Epithelial cell of prostate (primary cell): ENCODE measurements at regions not wholly inside any gene's neighbourhood (a gene's known extent, or its start where the extent isn't known, plus 50 kb on each side); places are given as distances from the start of the nearest gene placed in this dataset.
"Not testable (repeated sequence)": the region's sequence is repeated elsewhere in the genome, so short reads cannot be mapped to it uniquely, and the experiment has no call there.

Experiments
- DNase-seq: peaks from one replicate; pipeline ENCODE4 v3.0.0-alpha.2; 2011; ENCODE audit warnings: low read depth, low spot score
- H3K27ac ChIP-seq: fragments of 450-650 bp; 2 replicates; pipeline ENCODE4 v1.5.1; 2017; ENCODE audit warnings: mild to moderate bottlenecking

- DNase-seq, result no peak
- H3K27ac ChIP-seq, result no peak overlapping the region
These were observed 490.9 kb upstream of the CBLB start for GRCh38 chr3:106359692-106360091.

GRCh38 chr3:106360901-106361300, 492.1 kb upstream of the CBLB start:
- DNase-seq, H3K27ac ChIP-seq: not testable (repeated sequence)

GRCh38 chr3:106364477-106364876, 495.7 kb upstream of the CBLB start:
- H3K27ac ChIP-seq, result no peak overlapping the region
- no peak for DNase-seq

GRCh38 chr3:106365061-106365691, 496.4 kb upstream of the CBLB start:
- no peak for DNase-seq
- H3K27ac ChIP-seq, result no peak overlapping the region

- H3K27ac ChIP-seq, result no peak overlapping the region
- no peak for DNase-seq
These were observed 497.5 kb upstream of the CBLB start for GRCh38 chr3:106366352-106366751.

GRCh38 chr3:106367496-106367895, 498.7 kb upstream of the CBLB start:
- no peak for DNase-seq
- no peak overlapping the region for H3K27ac ChIP-seq

GRCh38 chr3:106371221-106371970, 502.6 kb upstream of the CBLB start:
- no peak for DNase-seq
- no peak overlapping the region for H3K27ac ChIP-seq

- H3K27ac ChIP-seq, result no peak overlapping the region
- DNase-seq, result no peak
These were observed 503.4 kb upstream of the CBLB start for GRCh38 chr3:106371971-106372805.

- DNase-seq, result no peak
- no peak overlapping the region for H3K27ac ChIP-seq
These were observed 504.0 kb upstream of the CBLB start for GRCh38 chr3:106372806-106373190.

GRCh38 chr3:106376016-106376570, 507.3 kb upstream of the CBLB start:
- no peak for DNase-seq
- no peak overlapping the region for H3K27ac ChIP-seq

- H3K27ac ChIP-seq, result no peak overlapping the region
- no peak for DNase-seq
These were observed 510.5 kb upstream of the CBLB start for GRCh38 chr3:106379251-106379750.

- no peak overlapping the region for H3K27ac ChIP-seq
- DNase-seq, result no peak
These were observed 511.4 kb upstream of the CBLB start for GRCh38 chr3:106380232-106380631.

- DNase-seq, result no peak
These were observed 512.6 kb upstream of the CBLB start for GRCh38 chr3:106381286-106381938.

GRCh38 chr3:106381939-106382335, 513.1 kb upstream of the CBLB start:
- H3K27ac ChIP-seq, result no peak overlapping the region
- DNase-seq, result no peak

More at GRCh38 chr3:106381286-106381938, 512.6 kb upstream of the CBLB start:
- H3K27ac ChIP-seq, result no peak overlapping the region

GRCh38 chr3:106386050-106386449, 517.2 kb upstream of the CBLB start:
- no peak for DNase-seq
- H3K27ac ChIP-seq, result no peak overlapping the region

GRCh38 chr3:106392915-106393314, 524.1 kb upstream of the CBLB start:
- DNase-seq, result no peak
- no peak overlapping the region for H3K27ac ChIP-seq

- no peak for DNase-seq
- H3K27ac ChIP-seq, result no peak overlapping the region
These were observed 528.2 kb upstream of the CBLB start for GRCh38 chr3:106397006-106397405.

GRCh38 chr3:106398891-106399600, 530.2 kb upstream of the CBLB start:
- DNase-seq, result no peak
- H3K27ac ChIP-seq, result no peak overlapping the region

- no peak overlapping the region for H3K27ac ChIP-seq
- no peak for DNase-seq
These were observed 530.9 kb upstream of the CBLB start for GRCh38 chr3:106399761-106400160.
